ENCODE measurements at regions not wholly inside any gene's neighbourhood (a gene's known extent, or its start where the extent isn't known, plus 50 kb on each side); places are given as distances from the start of the nearest gene placed in this dataset.

DNA sequence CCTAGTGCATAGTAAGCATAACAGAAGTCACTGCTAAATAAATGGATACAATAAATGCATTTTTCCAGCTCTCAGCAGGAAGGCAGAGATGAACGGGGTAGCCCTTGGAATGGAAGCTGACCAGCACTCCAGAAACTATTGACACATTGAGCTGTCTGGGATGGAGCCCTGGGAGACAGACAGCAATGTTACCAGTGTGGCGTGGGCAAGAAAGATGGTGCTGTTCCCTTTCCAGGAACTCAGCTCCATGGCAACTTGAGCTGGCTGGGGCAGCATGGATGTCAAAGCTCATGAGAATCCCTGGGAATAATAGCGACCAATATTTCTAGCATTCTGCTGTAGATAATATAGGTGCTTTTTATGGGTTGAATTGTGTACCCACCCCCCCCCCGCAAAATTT lies 104.3 kb upstream of the PTPRT start:
- TF ChIP-seq, protein P1, sequence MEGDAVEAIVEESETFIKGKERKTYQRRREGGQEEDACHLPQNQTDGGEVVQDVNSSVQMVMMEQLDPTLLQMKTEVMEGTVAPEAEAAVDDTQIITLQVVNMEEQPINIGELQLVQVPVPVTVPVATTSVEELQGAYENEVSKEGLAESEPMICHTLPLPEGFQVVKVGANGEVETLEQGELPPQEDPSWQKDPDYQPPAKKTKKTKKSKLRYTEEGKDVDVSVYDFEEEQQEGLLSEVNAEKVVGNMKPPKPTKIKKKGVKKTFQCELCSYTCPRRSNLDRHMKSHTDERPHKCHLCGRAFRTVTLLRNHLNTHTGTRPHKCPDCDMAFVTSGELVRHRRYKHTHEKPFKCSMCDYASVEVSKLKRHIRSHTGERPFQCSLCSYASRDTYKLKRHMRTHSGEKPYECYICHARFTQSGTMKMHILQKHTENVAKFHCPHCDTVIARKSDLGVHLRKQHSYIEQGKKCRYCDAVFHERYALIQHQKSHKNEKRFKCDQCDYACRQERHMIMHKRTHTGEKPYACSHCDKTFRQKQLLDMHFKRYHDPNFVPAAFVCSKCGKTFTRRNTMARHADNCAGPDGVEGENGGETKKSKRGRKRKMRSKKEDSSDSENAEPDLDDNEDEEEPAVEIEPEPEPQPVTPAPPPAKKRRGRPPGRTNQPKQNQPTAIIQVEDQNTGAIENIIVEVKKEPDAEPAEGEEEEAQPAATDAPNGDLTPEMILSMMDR (IDR thresholded peaks at IDR 0.05): no peak
- no peak for TF ChIP-seq POLR2A (IDR thresholded peaks at IDR 0.05)

Data from adrenal gland (tissue), 5 donors.